ENCODE measurements at regions not wholly inside any gene's neighbourhood (a gene's known extent, or its start where the extent isn't known, plus 50 kb on each side); places are given as distances from the start of the nearest gene placed in this dataset.

- Histone ChIP-seq H3K36me3 (no peaks in the 10 kb centered on the region), H3K4me1 (no peaks in the 10 kb centered on the region), H3K9me3 (no peaks in the 10 kb centered on the region), H3K4me3 (no peak overlapping the region), H3K27ac (no peak overlapping the region), H3K27me3 (no peaks in the 10 kb centered on the region)
- DNase-seq: no peak
- no peak for TF ChIP-seq POLR2A (IDR thresholded peaks at IDR 0.05)
- TF ChIP-seq CTCF (IDR thresholded peaks at IDR 0.05): no peak
These were observed 80.3 kb downstream of the CDCA7 start for GRCh38 chr2:173434762-173435569.

GRCh38 chr2:173435574-173435973, 80.9 kb downstream of the CDCA7 start:
- H3K27me3 ChIP-seq: no peaks in the 10 kb centered on the region
- H3K9me3 ChIP-seq: no peaks in the 10 kb centered on the region
- TF ChIP-seq POLR2A (IDR thresholded peaks at IDR 0.05) (no peak), CTCF (IDR thresholded peaks at IDR 0.05) (no peak)
- no peak overlapping the region for H3K4me3 ChIP-seq
- H3K4me1 ChIP-seq: no peaks in the 10 kb centered on the region
- no peak for DNase-seq
- no peaks in the 10 kb centered on the region for H3K36me3 ChIP-seq
- no peak overlapping the region for H3K27ac ChIP-seq

- no peak for TF ChIP-seq POLR2A (IDR thresholded peaks at IDR 0.05)
- no peak for TF ChIP-seq CTCF (IDR thresholded peaks at IDR 0.05)
- H3K4me1 ChIP-seq: no peaks in the 10 kb centered on the region
- no peaks in the 10 kb centered on the region for H3K36me3 ChIP-seq
- H3K27me3 ChIP-seq: no peaks in the 10 kb centered on the region
- no peaks in the 10 kb centered on the region for H3K9me3 ChIP-seq
- DNase-seq: no peak
- H3K27ac ChIP-seq: no peak overlapping the region
- H3K4me3 ChIP-seq: no peak overlapping the region
These were observed 81.4 kb downstream of the CDCA7 start for GRCh38 chr2:173436088-173436487.

- Histone ChIP-seq H3K4me3 (no peak overlapping the region), H3K9me3 (no peaks in the 10 kb centered on the region), H3K27ac (no peak overlapping the region), H3K27me3 (no peaks in the 10 kb centered on the region), H3K4me1 (no peaks in the 10 kb centered on the region), H3K36me3 (no peaks in the 10 kb centered on the region)
- TF ChIP-seq POLR2A (IDR thresholded peaks at IDR 0.05) (no peak), CTCF (IDR thresholded peaks at IDR 0.05) (no peak)
- no peak for DNase-seq
These were observed 86.5 kb downstream of the CDCA7 start for GRCh38 chr2:173441222-173441621.

- H3K9me3 ChIP-seq: no peaks in the 10 kb centered on the region
- H3K4me1 ChIP-seq: no peaks in the 10 kb centered on the region
- no peak overlapping the region for H3K4me3 ChIP-seq
- no peak for TF ChIP-seq CTCF (IDR thresholded peaks at IDR 0.05)
- TF ChIP-seq POLR2A (IDR thresholded peaks at IDR 0.05): no peak
- H3K27me3 ChIP-seq: no peaks in the 10 kb centered on the region
- no peaks in the 10 kb centered on the region for H3K36me3 ChIP-seq
- no peak overlapping the region for H3K27ac ChIP-seq
- DNase-seq: no peak
These were observed 87.9 kb downstream of the CDCA7 start for GRCh38 chr2:173442542-173442941.
